ENCODE measurements at regions not wholly inside any gene's neighbourhood (a gene's known extent, or its start where the extent isn't known, plus 50 kb on each side); places are given as distances from the start of the nearest gene placed in this dataset.

- DNase-seq, result no peak
- Histone ChIP-seq H3K4me1 (ENCODE audit: insufficient read depth, low read length) (no peaks in the 10 kb centered on the region; the same call in 1 of the 2 replicates), H2BK120ac (ENCODE audit: low read depth, low read length, poor library complexity, severe bottlenecking) (no peak overlapping the region), H3K18ac (ENCODE audit: insufficient read length, low read depth, low read length) (no peak overlapping the region), H3K4ac (ENCODE audit: low read depth, low read length) (no peak overlapping the region), H3K4me2 (ENCODE audit: insufficient read depth, insufficient read length, low read length) (no peak overlapping the region), H2BK12ac (ENCODE audit: insufficient read length, low read depth, low read length) (no peak overlapping the region), H4K20me1 (ENCODE audit: control insufficient read depth, insufficient read depth, insufficient read length) (no peaks in the 10 kb centered on the region), H2AK5ac (ENCODE audit: insufficient read length, low read length) (no peak overlapping the region), H3K23me2 (ENCODE audit: insufficient read length, low read depth, low read length, poor library complexity, severe bottlenecking) (no peaks in the 10 kb centered on the region), H3K56ac (ENCODE audit: insufficient read length, low read depth, low read length) (no peak overlapping the region), H2BK15ac (ENCODE audit: low read depth, low read length) (no peak overlapping the region), H2BK5ac (ENCODE audit: insufficient read length, low read length) (no peak overlapping the region), H2AFZ (ENCODE audit: low read length) (no peak overlapping the region), H3K27ac (ENCODE audit: insufficient read length, low read depth, low read length) (no peak overlapping the region), H3K9ac (ENCODE audit: extremely low read depth, insufficient read length, low read length) (no peak overlapping the region), H4K8ac (replicated peaks; ENCODE audit: insufficient read length, low read depth, low read length) (no peak overlapping the region), H3K23ac (ENCODE audit: insufficient read length, low read depth, low read length) (no peak overlapping the region), H3K9me3 (ENCODE audit: control insufficient read depth, low read depth, low read length) (no peaks in the 10 kb centered on the region), H3K79me2 (ENCODE audit: insufficient read depth, low read length) (peaks cover 2% of the 10 kb centered on the region; the same call in 1 of the 2 replicates), H3K79me1 (ENCODE audit: insufficient read depth, low read depth, low read length, poor library complexity, severe bottlenecking) (no peaks in the 10 kb centered on the region), H4K91ac (ENCODE audit: insufficient read length, low read depth, low read length) (no peak overlapping the region), H3T11ph (ENCODE audit: low read length) (no peak overlapping the region), H4K5ac (ENCODE audit: insufficient read length, low read depth, low read length) (no peak overlapping the region), H2BK20ac (ENCODE audit: low read depth, low read length, poor library complexity, severe bottlenecking) (no peak overlapping the region), H3K27me3 (ENCODE audit: insufficient read depth, low read length) (no peaks in the 10 kb centered on the region), H3K14ac (ENCODE audit: insufficient read depth, low read length) (no peak overlapping the region)
- no CpG with 5 or more reads among the region's 2 CpGs for WGBS (ENCODE audit: extremely low coverage, insufficient read length, low lambda C conversion rate)
- Mint-ChIP-seq H3K4me3 (no peak overlapping the region), H3K27me3 (ENCODE audit: low read depth) (no peaks in the 10 kb centered on the region), H3K4me1 (peaks cover 14 to 20% of the 10 kb centered on the region in 2 experiments), H3K36me3 (ENCODE audit: insufficient read depth in 1 of 3, low read depth in 3 of 3) (no peaks in the 10 kb centered on the region; a peak in 1 of 7 replicates), H3K9me3 (no peaks in the 10 kb centered on the region; a peak in 1 of 5 replicates), H3K27ac (no peak overlapping the region)
- TF ChIP-seq CTCF (conservative IDR thresholded peaks at IDR 0.05), result no peak
These were observed 597.7 kb upstream of the ZP4 start for GRCh38 chr1:238488401-238488800.
